ENCODE measurements at regions not wholly inside any gene's neighbourhood (a gene's known extent, or its start where the extent isn't known, plus 50 kb on each side); places are given as distances from the start of the nearest gene placed in this dataset.

DNA sequence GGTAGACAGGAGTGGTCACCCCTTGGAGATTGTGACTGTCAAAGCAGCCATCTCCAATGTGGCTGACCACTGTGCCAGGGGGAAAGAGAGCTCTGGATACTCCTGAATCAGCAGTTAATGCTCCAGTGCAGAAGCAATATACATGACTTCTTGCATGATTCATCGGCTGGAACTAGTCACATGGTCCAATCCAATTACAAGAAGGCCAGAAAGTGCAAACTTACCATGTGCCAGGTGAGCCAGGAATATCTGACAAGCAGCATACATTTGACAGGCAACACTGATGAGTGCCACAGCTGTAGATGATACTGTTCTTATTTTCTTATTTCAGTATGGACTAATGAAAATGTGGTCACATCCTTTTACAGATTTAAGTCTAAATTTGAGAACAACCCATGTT, 440.0 kb upstream of the MPDZ start:
- TF ChIP-seq POLR2A (IDR thresholded peaks at IDR 0.05), result no peak
- TF ChIP-seq, protein P1, sequence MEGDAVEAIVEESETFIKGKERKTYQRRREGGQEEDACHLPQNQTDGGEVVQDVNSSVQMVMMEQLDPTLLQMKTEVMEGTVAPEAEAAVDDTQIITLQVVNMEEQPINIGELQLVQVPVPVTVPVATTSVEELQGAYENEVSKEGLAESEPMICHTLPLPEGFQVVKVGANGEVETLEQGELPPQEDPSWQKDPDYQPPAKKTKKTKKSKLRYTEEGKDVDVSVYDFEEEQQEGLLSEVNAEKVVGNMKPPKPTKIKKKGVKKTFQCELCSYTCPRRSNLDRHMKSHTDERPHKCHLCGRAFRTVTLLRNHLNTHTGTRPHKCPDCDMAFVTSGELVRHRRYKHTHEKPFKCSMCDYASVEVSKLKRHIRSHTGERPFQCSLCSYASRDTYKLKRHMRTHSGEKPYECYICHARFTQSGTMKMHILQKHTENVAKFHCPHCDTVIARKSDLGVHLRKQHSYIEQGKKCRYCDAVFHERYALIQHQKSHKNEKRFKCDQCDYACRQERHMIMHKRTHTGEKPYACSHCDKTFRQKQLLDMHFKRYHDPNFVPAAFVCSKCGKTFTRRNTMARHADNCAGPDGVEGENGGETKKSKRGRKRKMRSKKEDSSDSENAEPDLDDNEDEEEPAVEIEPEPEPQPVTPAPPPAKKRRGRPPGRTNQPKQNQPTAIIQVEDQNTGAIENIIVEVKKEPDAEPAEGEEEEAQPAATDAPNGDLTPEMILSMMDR (IDR thresholded peaks at IDR 0.05), result no peak

Measured in uterus (tissue), 2 donors.